ENCODE measurements at regions not wholly inside any gene's neighbourhood (a gene's known extent, or its start where the extent isn't known, plus 50 kb on each side); places are given as distances from the start of the nearest gene placed in this dataset.

DNA sequence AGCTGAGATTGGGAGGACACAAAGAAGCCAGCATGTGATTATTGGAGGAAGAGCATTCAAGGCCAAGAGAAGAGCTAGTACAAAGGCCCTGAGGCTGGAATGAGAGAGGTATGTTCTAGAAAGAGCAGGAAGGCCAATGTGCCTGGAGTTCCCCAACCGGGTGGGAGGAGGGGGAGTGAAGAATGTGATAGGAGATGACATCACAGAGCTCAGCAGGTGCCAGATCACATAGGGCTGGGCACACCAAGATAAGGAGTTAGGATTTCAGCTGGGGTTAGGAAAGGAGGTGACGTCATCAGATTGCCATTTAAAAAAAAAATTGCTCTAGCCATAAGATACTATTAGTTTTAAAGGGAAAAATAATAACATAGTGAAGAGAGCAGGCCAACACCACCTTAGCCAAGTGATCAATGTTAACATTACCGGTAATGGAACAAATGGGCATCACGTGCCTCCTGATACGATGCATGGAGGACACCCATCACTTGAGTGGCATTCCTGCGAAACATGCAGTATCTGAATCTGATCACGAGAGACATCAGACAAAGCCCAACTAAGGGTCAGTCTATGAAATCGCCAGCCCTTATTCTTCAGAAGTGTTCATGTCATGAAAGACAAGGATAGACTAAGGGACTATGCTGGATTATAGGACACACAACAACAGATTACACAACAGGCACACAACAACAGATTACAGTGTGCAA, 344.3 kb downstream of the BCOR start:
- ATAC-seq = no peak
- BruUV-seq (replicated peaks) = no TSS peak
- H2AFZ ChIP-seq (ENCODE audit: low read length) = no peak overlapping the region
- peaks cover 21% of the 10 kb centered on the region for H3K4me1 ChIP-seq (ENCODE audit: insufficient read depth, low read length)
- TF ChIP-seq, protein P1, sequence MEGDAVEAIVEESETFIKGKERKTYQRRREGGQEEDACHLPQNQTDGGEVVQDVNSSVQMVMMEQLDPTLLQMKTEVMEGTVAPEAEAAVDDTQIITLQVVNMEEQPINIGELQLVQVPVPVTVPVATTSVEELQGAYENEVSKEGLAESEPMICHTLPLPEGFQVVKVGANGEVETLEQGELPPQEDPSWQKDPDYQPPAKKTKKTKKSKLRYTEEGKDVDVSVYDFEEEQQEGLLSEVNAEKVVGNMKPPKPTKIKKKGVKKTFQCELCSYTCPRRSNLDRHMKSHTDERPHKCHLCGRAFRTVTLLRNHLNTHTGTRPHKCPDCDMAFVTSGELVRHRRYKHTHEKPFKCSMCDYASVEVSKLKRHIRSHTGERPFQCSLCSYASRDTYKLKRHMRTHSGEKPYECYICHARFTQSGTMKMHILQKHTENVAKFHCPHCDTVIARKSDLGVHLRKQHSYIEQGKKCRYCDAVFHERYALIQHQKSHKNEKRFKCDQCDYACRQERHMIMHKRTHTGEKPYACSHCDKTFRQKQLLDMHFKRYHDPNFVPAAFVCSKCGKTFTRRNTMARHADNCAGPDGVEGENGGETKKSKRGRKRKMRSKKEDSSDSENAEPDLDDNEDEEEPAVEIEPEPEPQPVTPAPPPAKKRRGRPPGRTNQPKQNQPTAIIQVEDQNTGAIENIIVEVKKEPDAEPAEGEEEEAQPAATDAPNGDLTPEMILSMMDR (conservative IDR thresholded peaks at IDR 0.05; ENCODE audit: low read depth, low read length) = no peak
- TF ChIP-seq EZH2phosphoT487 (IDR thresholded peaks at IDR 0.05; ENCODE audit: borderline replicate concordance, low read length) (no peak), EZH2 (IDR thresholded peaks at IDR 0.05; ENCODE audit: low read length, unreplicated experiment) (no peak)
- H3K9me2 ChIP-seq (replicated peaks; ENCODE audit: low read length) = no peaks in the 10 kb centered on the region
- no peak overlapping the region for H3K27ac ChIP-seq (ENCODE audit: low read length)
- no peak for DNase-seq
- H3K36me3 ChIP-seq (ENCODE audit: low read depth, low read length) = no peaks in the 10 kb centered on the region
- CTCF ChIA-PET = no interaction called here
- no peaks in the 10 kb centered on the region for H4K20me1 ChIP-seq (ENCODE audit: low read length)
- no peak overlapping the region for H3K4me3 ChIP-seq (ENCODE audit: low read length)
- intact Hi-C loops (cut with micrococcal nuclease) = no loop called here
- no peaks in the 10 kb centered on the region for H3K27me3 ChIP-seq (ENCODE audit: low read length)
- POLR2A ChIA-PET (ENCODE audit: unreplicated experiment) = interaction anchor here (0.7 kb wide), 1 partner anchor 145 kb away, joined by 5 read pairs; no protein-coding TSS in a partner anchor
- no peak overlapping the region for H3K4me2 ChIP-seq (ENCODE audit: low read length)
- no peak overlapping the region for H3K9ac ChIP-seq (ENCODE audit: low read length)
- no peaks in the 10 kb centered on the region for H3F3A ChIP-seq (ENCODE audit: low read length, unreplicated experiment)
- no peaks in the 10 kb centered on the region for H3K9me3 ChIP-seq (ENCODE audit: low read length)
- no peaks in the 10 kb centered on the region for H3K79me2 ChIP-seq (ENCODE audit: low read length)

DNA sequence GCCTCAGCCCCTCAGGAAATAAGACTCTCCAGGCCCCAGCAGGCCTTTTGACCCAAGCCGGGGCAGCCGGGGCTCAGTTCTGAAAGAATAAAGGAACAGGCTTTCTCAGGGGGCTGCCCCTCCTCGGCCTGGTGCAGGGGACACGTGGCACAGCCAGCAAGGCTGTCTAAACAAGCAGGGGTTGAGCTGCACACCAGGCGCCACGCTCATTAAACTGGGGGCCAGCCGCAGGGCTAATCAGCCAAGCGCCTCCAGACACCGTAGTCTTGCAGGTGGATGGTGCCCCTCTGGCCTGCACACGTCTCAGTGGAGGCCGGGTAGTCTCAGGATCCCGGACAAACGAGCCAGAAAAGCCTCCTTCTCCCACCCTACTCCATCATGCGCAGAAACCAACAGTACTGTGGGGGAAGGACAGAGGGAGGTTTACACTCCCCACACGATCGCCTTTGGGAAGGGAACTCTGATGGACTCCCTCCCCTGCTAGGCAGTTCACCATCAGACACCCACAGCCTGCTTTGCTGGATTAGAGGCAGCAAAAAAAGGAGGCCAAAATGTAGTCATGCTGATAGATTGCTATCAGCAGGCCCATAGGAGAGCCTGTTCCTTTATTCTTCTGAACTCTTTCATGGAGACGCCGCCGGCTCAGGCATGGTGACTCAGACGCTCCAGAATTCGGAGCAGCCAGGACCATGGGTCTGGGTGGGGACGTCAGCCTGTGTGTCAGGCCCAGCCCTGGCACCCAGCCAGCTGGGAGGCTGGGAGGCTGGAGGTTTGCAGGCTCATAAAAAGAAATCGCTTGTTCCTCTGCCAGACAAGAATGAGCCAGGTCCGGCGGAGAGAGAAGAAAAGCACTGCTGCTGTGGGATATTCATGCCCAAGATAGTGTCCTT, 342.4 kb downstream of the BCOR start:
- H3K79me2 ChIP-seq (ENCODE audit: low read length) = no peaks in the 10 kb centered on the region
- ATAC-seq (peak; percentile 95), DNase-seq (peak; percentile 97)
- no peaks in the 10 kb centered on the region for H3K9me2 ChIP-seq (replicated peaks; ENCODE audit: low read length)
- intact Hi-C loops (cut with micrococcal nuclease) = no loop called here
- H3K4me1 ChIP-seq (ENCODE audit: insufficient read depth, low read length) = peaks cover 25% of the 10 kb centered on the region
- ChIA-PET CTCF (no interaction called here), POLR2A (ENCODE audit: unreplicated experiment) (no interaction called here)
- H3K4me2 ChIP-seq (ENCODE audit: low read length) = peak overlapping the region; percentile 79
- no peaks in the 10 kb centered on the region for H4K20me1 ChIP-seq (ENCODE audit: low read length)
- 0 out of 2 replicates have a peak overlapping the region, but pooled peaks have one; percentile 11 for H2AFZ ChIP-seq (ENCODE audit: low read length)
- H3K9me3 ChIP-seq (ENCODE audit: low read length) = no peaks in the 10 kb centered on the region
- H3K27ac ChIP-seq (ENCODE audit: low read length) = peak overlapping the region; percentile 49
- H3F3A ChIP-seq (ENCODE audit: low read length, unreplicated experiment) = no peaks in the 10 kb centered on the region
- TF ChIP-seq, protein P1 (conservative IDR thresholded peaks at IDR 0.05; ENCODE audit: low read depth, low read length) = no peak
- peak; percentile 49; the same call in 1 of the 2 replicates for TF ChIP-seq EZH2phosphoT487 (IDR thresholded peaks at IDR 0.05; ENCODE audit: borderline replicate concordance, low read length)
- H3K4me3 ChIP-seq (ENCODE audit: low read length) = peak overlapping the region; percentile 47
- H3K9ac ChIP-seq (ENCODE audit: low read length) = no peak overlapping the region
- BruUV-seq (replicated peaks) = no TSS peak
- H3K36me3 ChIP-seq (ENCODE audit: low read depth, low read length) = no peaks in the 10 kb centered on the region
- H3K27me3 ChIP-seq (ENCODE audit: low read length) = no peaks in the 10 kb centered on the region
